Loucy (cell line): ENCODE measurements at regions not wholly inside any gene's neighbourhood (a gene's known extent, or its start where the extent isn't known, plus 50 kb on each side); places are given as distances from the start of the nearest gene placed in this dataset.

Experiments
- H2AFZ ChIP-seq: fragments of 200-600 bp; sonication (generic); 2 replicates; pipeline ENCODE4 v1.6.0; 2016; ENCODE audit warnings: antibody characterized with exemption, mild to moderate bottlenecking, low read length, moderate library complexity
- H3F3A ChIP-seq: fragments of 200-600 bp; 2 replicates; pipeline ENCODE4 v1.6.0; 2016; ENCODE audit warnings: antibody characterized with exemption, low read depth, mild to moderate bottlenecking
- H3K27me3 ChIP-seq: fragments of 200-600 bp; sonication (generic); 2 replicates; pipeline ENCODE4 v1.6.1; 2014; ENCODE audit warnings: low read length, mild to moderate bottlenecking; ENCODE audit not compliant: insufficient read depth, poor library complexity, severe bottlenecking
- H3K36me3 ChIP-seq: fragments of 200-600 bp; sonication (generic); 2 replicates; pipeline ENCODE4 v1.6.1; 2016; ENCODE audit warnings: low read length; ENCODE audit not compliant: insufficient read depth
- H3K4me1 ChIP-seq: fragments of 200-600 bp; sonication (generic); 2 replicates; pipeline ENCODE4 v1.5.1; 2014; ENCODE audit warnings: low read length, mild to moderate bottlenecking; ENCODE audit not compliant: insufficient read depth, poor library complexity, severe bottlenecking
- H3K4me2 ChIP-seq: fragments of 200-600 bp; sonication (generic); 2 replicates; pipeline ENCODE4 v1.6.0; 2014; ENCODE audit warnings: antibody characterized with exemption, low read length, low read depth, mild to moderate bottlenecking; ENCODE audit not compliant: poor library complexity, severe bottlenecking
- H3K4me3 ChIP-seq: fragments of 200-600 bp; sonication (generic); 2 replicates; pipeline ENCODE4 v1.5.1; 2014; ENCODE audit warnings: low read length, mild to moderate bottlenecking, mixed read lengths; ENCODE audit not compliant: poor library complexity, severe bottlenecking
- H3K79me2 ChIP-seq: fragments of 200-600 bp; sonication (generic); 2 replicates; pipeline ENCODE4 v1.6.1; 2014; ENCODE audit warnings: low read length; ENCODE audit not compliant: insufficient read depth
- H3K9ac ChIP-seq: fragments of 200-600 bp; sonication (generic); 2 replicates; pipeline ENCODE4 v1.6.0; 2014; ENCODE audit warnings: mild to moderate bottlenecking, low read depth, low read length, moderate library complexity; ENCODE audit not compliant: poor library complexity, severe bottlenecking
- H3K9me2 ChIP-seq: fragments of 200-600 bp; sonication (generic); replicated peaks from 2 replicates; pipeline ENCODE4 v1.6.1; 2016; ENCODE audit warnings: low read depth, low read length, mixed read lengths
- H3K9me3 ChIP-seq: fragments of 200-600 bp; sonication (generic); 2 replicates; pipeline ENCODE4 v1.6.1; 2014; ENCODE audit warnings: mild to moderate bottlenecking, antibody characterized with exemption, low read length, low read depth; ENCODE audit not compliant: insufficient read depth
- H4K20me1 ChIP-seq: fragments of 200-600 bp; sonication (generic); 2 replicates; pipeline ENCODE4 v1.6.0; 2014; ENCODE audit warnings: antibody characterized with exemption, low read length, mild to moderate bottlenecking; ENCODE audit not compliant: insufficient read depth, poor library complexity, severe bottlenecking
- CTCF ChIP-seq: fragments of 200-600 bp; sonication (generic); conservative IDR thresholded peaks from 2 replicates; pipeline ENCODE4 v1.5.1; 2014; ENCODE audit warnings: mild to moderate bottlenecking, antibody characterized with exemption, low read length
- EZH2phosphoT487 ChIP-seq: fragments of 200-600 bp; IDR thresholded peaks from 2 replicates; pipeline ENCODE4 v1.6.1; 2018; ENCODE audit warnings: antibody characterized with exemption, mild to moderate bottlenecking, moderate library complexity, borderline replicate concordance

GRCh38 chr12:58502841-58503240 lies 417.5 kb downstream of the LRIG3 start:
- Histone ChIP-seq H3K9ac (no peak overlapping the region), H3K36me3 (no peaks in the 10 kb centered on the region), H3K9me2 (no peaks in the 10 kb centered on the region), H3K4me3 (no peak overlapping the region), H3K27me3 (no peaks in the 10 kb centered on the region), H4K20me1 (no peaks in the 10 kb centered on the region), H2AFZ (no peak overlapping the region), H3F3A (no peaks in the 10 kb centered on the region), H3K4me2 (no peak overlapping the region), H3K79me2 (no peaks in the 10 kb centered on the region), H3K4me1 (no peaks in the 10 kb centered on the region), H3K9me3 (no peaks in the 10 kb centered on the region)
- TF ChIP-seq EZH2phosphoT487 (no peak), CTCF (no peak)

GRCh38 chr12:58503731-58504130 lies 416.6 kb downstream of the LRIG3 start:
- H3K9me3 ChIP-seq, result no peaks in the 10 kb centered on the region
- no peaks in the 10 kb centered on the region for H3K4me1 ChIP-seq
- H3K4me2 ChIP-seq, result no peak overlapping the region
- H3K4me3 ChIP-seq, result no peak overlapping the region
- no peaks in the 10 kb centered on the region for H4K20me1 ChIP-seq
- TF ChIP-seq EZH2phosphoT487 (no peak), CTCF (no peak)
- no peaks in the 10 kb centered on the region for H3K36me3 ChIP-seq
- H3F3A ChIP-seq, result no peaks in the 10 kb centered on the region
- H2AFZ ChIP-seq, result no peak overlapping the region
- no peaks in the 10 kb centered on the region for H3K9me2 ChIP-seq
- no peaks in the 10 kb centered on the region for H3K27me3 ChIP-seq
- H3K9ac ChIP-seq, result no peak overlapping the region
- H3K79me2 ChIP-seq, result no peaks in the 10 kb centered on the region

GRCh38 chr12:58504143-58504938 lies 416.0 kb downstream of the LRIG3 start:
- H3K27me3 ChIP-seq, result no peaks in the 10 kb centered on the region
- H3K9me3 ChIP-seq, result no peaks in the 10 kb centered on the region
- H3K36me3 ChIP-seq, result no peaks in the 10 kb centered on the region
- no peak overlapping the region for H2AFZ ChIP-seq
- no peaks in the 10 kb centered on the region for H3K9me2 ChIP-seq
- H3F3A ChIP-seq, result no peaks in the 10 kb centered on the region
- H3K4me3 ChIP-seq, result no peak overlapping the region
- no peaks in the 10 kb centered on the region for H4K20me1 ChIP-seq
- no peaks in the 10 kb centered on the region for H3K4me1 ChIP-seq
- no peaks in the 10 kb centered on the region for H3K79me2 ChIP-seq
- no peak overlapping the region for H3K9ac ChIP-seq
- TF ChIP-seq EZH2phosphoT487 (no peak), CTCF (no peak)
- no peak overlapping the region for H3K4me2 ChIP-seq
